ENCODE measurements at regions not wholly inside any gene's neighbourhood (a gene's known extent, or its start where the extent isn't known, plus 50 kb on each side); places are given as distances from the start of the nearest gene placed in this dataset.

DNA sequence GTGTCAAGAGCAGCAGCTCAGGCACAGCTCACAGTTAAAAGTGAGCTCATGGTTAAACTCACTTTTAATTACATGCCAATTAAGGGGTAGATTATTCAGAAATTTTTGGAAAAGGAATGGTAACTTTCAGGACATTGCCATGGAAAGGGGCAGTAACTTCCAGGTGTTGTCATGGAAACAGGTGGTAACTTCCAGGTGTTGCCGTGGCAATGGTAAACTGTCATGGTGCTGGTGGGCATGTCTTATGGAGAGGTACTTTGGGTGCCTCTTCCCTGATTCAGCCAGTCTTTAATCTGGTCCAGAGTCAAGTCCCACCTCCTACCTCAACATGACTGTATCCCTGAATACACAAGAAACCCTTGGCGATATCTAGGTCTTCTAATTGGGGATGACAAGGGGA, 223.2 kb upstream of the TAS2R1 start:
- Histone ChIP-seq H3K4me2 (ENCODE audit: low read depth, low read length) (no peak overlapping the region), H3K9me3 (ENCODE audit: control insufficient read depth, insufficient read depth, low read length) (no peaks in the 10 kb centered on the region), H2BK20ac (ENCODE audit: low read depth, low read length) (no peak overlapping the region), H3K9ac (ENCODE audit: low read depth, low read length) (no peak overlapping the region), H2BK5ac (ENCODE audit: low read depth, low read length, poor library complexity, severe bottlenecking) (no peak overlapping the region), H3K23ac (ENCODE audit: low read depth, low read length) (no peak overlapping the region), H3K56ac (ENCODE audit: extremely low read depth, insufficient read depth, low read length) (no peak overlapping the region), H3K4ac (ENCODE audit: low read depth, low read length) (no peak overlapping the region), H3K14ac (replicated peaks; ENCODE audit: low read depth, low read length) (no peak overlapping the region), H2BK120ac (ENCODE audit: low read depth, low read length) (no peak overlapping the region), H4K8ac (ENCODE audit: low read depth in 2 of 2, low read length in 2 of 2) (no peak overlapping the region), H3K4me3 (ENCODE audit: insufficient read depth, low read depth, low read length) (no peak overlapping the region), H2AK5ac (ENCODE audit: low read depth, low read length) (peak overlapping the region; percentile 28; the same call in 1 of the 2 replicates), H3K79me1 (ENCODE audit: low read depth in 1 of 2, low read length in 2 of 2) (no peaks in the 10 kb centered on the region), H2BK15ac (ENCODE audit: low read depth, low read length) (no peak overlapping the region), H4K5ac (ENCODE audit: low read depth, low read length) (no peak overlapping the region), H3K36me3 (ENCODE audit: control insufficient read depth, insufficient read depth, low read length) (no peaks in the 10 kb centered on the region), H2AK9ac (replicated peaks; ENCODE audit: low read depth, low read length, poor library complexity) (no peak overlapping the region), H3K9me1 (ENCODE audit: insufficient read depth, low read length) (peaks cover 3% of the 10 kb centered on the region; the same call in 1 of the 2 replicates), H3K27me3 (ENCODE audit: control insufficient read depth, insufficient read depth, low read length) (no peaks in the 10 kb centered on the region), H3K4me1 (ENCODE audit: control insufficient read depth, insufficient read depth, low read length) (no peaks in the 10 kb centered on the region; the same call in 1 of the 2 replicates), H3K27ac (ENCODE audit: insufficient read depth, low read length) (no peak overlapping the region), H4K91ac (ENCODE audit: insufficient read depth, low read depth, low read length) (no peak overlapping the region), H2AFZ (replicated peaks; ENCODE audit: low read length, poor library complexity) (no peak overlapping the region), H4K20me1 (ENCODE audit: insufficient read depth, low read length) (no peaks in the 10 kb centered on the region), H3K18ac (ENCODE audit: low read depth, low read length) (no peak overlapping the region)
- DNase-seq (no peak), ATAC-seq (ENCODE audit: low read depth) (no peak)
- in situ Hi-C loops (cut with MboI; ENCODE audit: low sequenced_read_pairs) (no loop called here), dilution Hi-C loops (cut with HindIII; ENCODE audit: low sequenced_read_pairs, unreplicated experiment) (no loop called here), intact Hi-C loops (cut with micrococcal nuclease) (no loop called here)
- no CpG with 5 or more reads among the region's 2 CpGs for WGBS, 2 experiments (ENCODE audit: extremely low coverage in 2 of 2, insufficient read length in 1 of 2)
- TF ChIP-seq CEBPB (IDR thresholded peaks at IDR 0.05; ENCODE audit: low read depth, low read length) = no peak
- no peak for TF ChIP-seq POLR2A (IDR thresholded peaks at IDR 0.05; ENCODE audit: low read depth, low read length)
- no peak for TF ChIP-seq FOS (IDR thresholded peaks at IDR 0.05; ENCODE audit: low read depth, low read length)
- no peak for TF ChIP-seq RAD21 (IDR thresholded peaks at IDR 0.05; ENCODE audit: low read length)
- no peak for TF ChIP-seq RCOR1 (IDR thresholded peaks at IDR 0.05; ENCODE audit: insufficient replicate concordance, low read length)
- TF ChIP-seq SMC3 (IDR thresholded peaks at IDR 0.05; ENCODE audit: low read depth, low read length) = no peak
- no peak for TF ChIP-seq RFX5 (IDR thresholded peaks at IDR 0.05; ENCODE audit: low read depth, low read length)
- no TSS peak for BruUV-seq (replicated peaks)
- CTCF ChIA-PET = interaction anchor here (0.6 kb wide), 1 partner anchor 80 kb away, joined by 3 read pairs; no protein-coding TSS in a partner anchor
- POLR2A ChIA-PET (ENCODE audit: unreplicated experiment) = no interaction called here

Data from IMR-90 (cell line).